HT-29 (cell line): ENCODE measurements at regions not wholly inside any gene's neighbourhood (a gene's known extent, or its start where the extent isn't known, plus 50 kb on each side); places are given as distances from the start of the nearest gene placed in this dataset.
A peak's percentile ranks its signal among the peaks of the same experiment; 100 is the strongest.
"Not testable (repeated sequence)": the region's sequence is repeated elsewhere in the genome, so short reads cannot be mapped to it uniquely, and the experiment has no call there.

Source experiments
- DNase-seq: peaks from one replicate; pipeline ENCODE4 v3.0.0-alpha.2; 2015; ENCODE audit warnings: low spot score

- no peak for DNase-seq
Observed at GRCh38 chr9:16271967-16272366, 598.5 kb downstream of the BNC2 start.

- DNase-seq = no peak
Observed at GRCh38 chr9:16272776-16273175, 597.7 kb downstream of the BNC2 start.

GRCh38 chr9:16275795-16276624, 594.5 kb downstream of the BNC2 start:
- no peak for DNase-seq

GRCh38 chr9:16276866-16277265, 593.6 kb downstream of the BNC2 start:
- no peak for DNase-seq

- no peak for DNase-seq
Observed at GRCh38 chr9:16277471-16277960, 593.0 kb downstream of the BNC2 start.

- no peak for DNase-seq
Observed at GRCh38 chr9:16278326-16278999, 592.0 kb downstream of the BNC2 start.

GRCh38 chr9:16281707-16282106, 588.8 kb downstream of the BNC2 start:
- no peak for DNase-seq

GRCh38 chr9:16282216-16282615, 588.3 kb downstream of the BNC2 start:
- DNase-seq = no peak

GRCh38 chr9:16282718-16283117, 587.8 kb downstream of the BNC2 start:
- no peak for DNase-seq

GRCh38 chr9:16286160-16286559, 584.3 kb downstream of the BNC2 start:
- no peak for DNase-seq

GRCh38 chr9:16289639-16290038, 580.8 kb downstream of the BNC2 start:
- no peak for DNase-seq

- DNase-seq = peak; percentile 6
Observed at GRCh38 chr9:16290169-16290568, 580.3 kb downstream of the BNC2 start.

- DNase-seq = no peak
Observed at GRCh38 chr9:16291921-16292320, 578.5 kb downstream of the BNC2 start.

- DNase-seq = no peak
Observed at GRCh38 chr9:16293610-16294009, 576.9 kb downstream of the BNC2 start.

GRCh38 chr9:16294133-16294770, 576.2 kb downstream of the BNC2 start:
- DNase-seq = no peak

- DNase-seq = not testable (repeated sequence)
Observed at GRCh38 chr9:16294940-16295339, 575.5 kb downstream of the BNC2 start.

GRCh38 chr9:16299368-16299767, 571.1 kb downstream of the BNC2 start:
- not testable (repeated sequence) for DNase-seq

GRCh38 chr9:16303506-16303905, 567.0 kb downstream of the BNC2 start:
- DNase-seq = no peak

GRCh38 chr9:16304301-16304700, 566.2 kb downstream of the BNC2 start:
- no peak for DNase-seq

GRCh38 chr9:16306586-16306985, 563.9 kb downstream of the BNC2 start:
- DNase-seq = no peak

GRCh38 chr9:16307626-16308195, 562.8 kb downstream of the BNC2 start:
- no peak for DNase-seq

- no peak for DNase-seq
Observed at GRCh38 chr9:16308645-16309044, 561.8 kb downstream of the BNC2 start.
